NCI-H69 (cell line): ENCODE measurements at regions not wholly inside any gene's neighbourhood (a gene's known extent, or its start where the extent isn't known, plus 50 kb on each side); places are given as distances from the start of the nearest gene placed in this dataset.

ENCODE experiments used
- DNase-seq: peaks from one replicate; lab custom pipeline; 2025; lab: John Stamatoyannopoulos, UW

- no peak for DNase-seq
Observed at GRCh38 chr4:54924891-54925290, 200.5 kb downstream of the KDR start.

GRCh38 chr4:54915276-54915675, 210.1 kb downstream of the KDR start:
- no peak for DNase-seq

- no peak for DNase-seq
Observed at GRCh38 chr4:54914781-54915180, 210.6 kb downstream of the KDR start.

GRCh38 chr4:54913751-54914526, 211.5 kb downstream of the KDR start:
- peak; percentile 14 for DNase-seq

- DNase-seq: no peak
Observed at GRCh38 chr4:54912155-54912554, 213.2 kb downstream of the KDR start.

- no peak for DNase-seq
Observed at GRCh38 chr4:54909961-54910360, 215.4 kb downstream of the KDR start.

GRCh38 chr4:54908763-54909162, 216.6 kb downstream of the KDR start:
- no peak for DNase-seq

- DNase-seq: no peak
Observed at GRCh38 chr4:54904953-54905352, 220.4 kb downstream of the KDR start.

- no peak for DNase-seq
Observed at GRCh38 chr4:54902976-54903375, 222.4 kb downstream of the KDR start.

- DNase-seq: no peak
Observed at GRCh38 chr4:54902271-54902670, 223.1 kb downstream of the KDR start.

- no peak for DNase-seq
Observed at GRCh38 chr4:54901202-54901601, 224.2 kb downstream of the KDR start.

- DNase-seq: no peak
Observed at GRCh38 chr4:54898656-54899340, 226.6 kb downstream of the KDR start.

- no peak for DNase-seq
Observed at GRCh38 chr4:54898056-54898562, 227.3 kb downstream of the KDR start.

- no peak for DNase-seq
Observed at GRCh38 chr4:54897590-54897989, 227.8 kb downstream of the KDR start.

- DNase-seq: no peak
Observed at GRCh38 chr4:54882616-54883015, 224.9 kb downstream of the KIT start.

- no peak for DNase-seq
Observed at GRCh38 chr4:54879576-54879975, 221.8 kb downstream of the KIT start.

GRCh38 chr4:54877006-54877405, 219.2 kb downstream of the KIT start:
- DNase-seq: no peak

GRCh38 chr4:54872261-54872660, 214.5 kb downstream of the KIT start:
- no peak for DNase-seq

- no peak for DNase-seq
Observed at GRCh38 chr4:54863571-54864255, 206.0 kb downstream of the KIT start.

- DNase-seq: no peak
Observed at GRCh38 chr4:54861201-54861600, 203.4 kb downstream of the KIT start.

- no peak for DNase-seq
Observed at GRCh38 chr4:54855191-54855854, 197.6 kb downstream of the KIT start.

- no peak for DNase-seq
Observed at GRCh38 chr4:54852602-54853001, 194.8 kb downstream of the KIT start.
